ENCODE measurements at regions not wholly inside any gene's neighbourhood (a gene's known extent, or its start where the extent isn't known, plus 50 kb on each side); places are given as distances from the start of the nearest gene placed in this dataset.

- CTCF ChIA-PET: interaction anchor here (0.6 kb wide), 2 partner anchors 177 to 334 kb away, joined by 3 read pairs; no protein-coding TSS in a partner anchor
These were observed 205.1 kb downstream of the PLPP3 start for GRCh38 chr1:56374026-56374974.

DNA sequence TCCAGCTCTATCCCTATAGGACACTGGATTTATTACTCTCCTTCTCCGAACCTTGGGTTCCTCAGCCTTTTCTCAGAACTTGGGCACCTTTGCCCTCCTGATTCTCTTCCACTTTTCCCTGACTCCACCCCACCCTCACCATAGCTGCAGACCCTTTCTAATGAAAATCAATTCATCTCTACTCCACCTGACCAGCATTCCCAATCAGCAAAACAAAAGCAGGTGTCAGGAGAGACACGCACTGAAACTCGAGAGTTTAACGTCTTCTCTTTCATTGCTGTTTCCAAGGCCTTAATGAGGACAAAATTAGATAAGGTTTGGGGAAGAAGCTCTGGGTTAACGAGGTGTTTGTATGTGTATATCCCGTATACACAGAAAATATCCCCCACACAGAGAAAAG lies 208.8 kb downstream of the PLPP3 start:
- no peaks in the 10 kb centered on the region for H3K27me3 ChIP-seq (ENCODE audit: control insufficient read depth, insufficient read depth, low read length)
- H3K27ac ChIP-seq (ENCODE audit: low read depth, low read length): no peak overlapping the region
- no peak for DNase-seq (ENCODE audit: low read depth, low spot score)
- ChIA-PET CTCF (no interaction called here), POLR2A (no interaction called here)
- H3K9me3 ChIP-seq (ENCODE audit: control insufficient read depth, insufficient read depth, low read length): no peaks in the 10 kb centered on the region
- TF ChIP-seq, protein P1, sequence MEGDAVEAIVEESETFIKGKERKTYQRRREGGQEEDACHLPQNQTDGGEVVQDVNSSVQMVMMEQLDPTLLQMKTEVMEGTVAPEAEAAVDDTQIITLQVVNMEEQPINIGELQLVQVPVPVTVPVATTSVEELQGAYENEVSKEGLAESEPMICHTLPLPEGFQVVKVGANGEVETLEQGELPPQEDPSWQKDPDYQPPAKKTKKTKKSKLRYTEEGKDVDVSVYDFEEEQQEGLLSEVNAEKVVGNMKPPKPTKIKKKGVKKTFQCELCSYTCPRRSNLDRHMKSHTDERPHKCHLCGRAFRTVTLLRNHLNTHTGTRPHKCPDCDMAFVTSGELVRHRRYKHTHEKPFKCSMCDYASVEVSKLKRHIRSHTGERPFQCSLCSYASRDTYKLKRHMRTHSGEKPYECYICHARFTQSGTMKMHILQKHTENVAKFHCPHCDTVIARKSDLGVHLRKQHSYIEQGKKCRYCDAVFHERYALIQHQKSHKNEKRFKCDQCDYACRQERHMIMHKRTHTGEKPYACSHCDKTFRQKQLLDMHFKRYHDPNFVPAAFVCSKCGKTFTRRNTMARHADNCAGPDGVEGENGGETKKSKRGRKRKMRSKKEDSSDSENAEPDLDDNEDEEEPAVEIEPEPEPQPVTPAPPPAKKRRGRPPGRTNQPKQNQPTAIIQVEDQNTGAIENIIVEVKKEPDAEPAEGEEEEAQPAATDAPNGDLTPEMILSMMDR (IDR thresholded peaks at IDR 0.05; ENCODE audit: low read depth, low read length): no peak
- H3K4me3 ChIP-seq (ENCODE audit: low read depth, low read length): no peak overlapping the region

More at GRCh38 chr1:56374026-56374974, 205.1 kb downstream of the PLPP3 start:
- no peak for DNase-seq (ENCODE audit: low read depth, low spot score)
- Histone ChIP-seq H3K9me3 (ENCODE audit: control insufficient read depth, insufficient read depth, low read length) (no peaks in the 10 kb centered on the region), H3K27me3 (ENCODE audit: control insufficient read depth, insufficient read depth, low read length) (no peaks in the 10 kb centered on the region), H3K4me3 (ENCODE audit: low read depth, low read length) (no peak overlapping the region), H3K27ac (ENCODE audit: low read depth, low read length) (peak overlapping the region; percentile 59)
- TF ChIP-seq, protein P1 (IDR thresholded peaks at IDR 0.05; ENCODE audit: low read depth, low read length): no peak
- POLR2A ChIA-PET: interaction anchor here (1.0 kb wide), 1 partner anchor 205 kb away, joined by 3 read pairs; the partner anchor contains the start of gene PLPP3

- ChIA-PET POLR2A (no interaction called here), CTCF (interaction anchor here (0.6 kb wide), 1 partner anchor 420 kb away, joined by 3 read pairs; no protein-coding TSS in a partner anchor)
- TF ChIP-seq, protein P1 (IDR thresholded peaks at IDR 0.05; ENCODE audit: low read depth, low read length): no peak
- no peak for DNase-seq (ENCODE audit: low read depth, low spot score)
- no peaks in the 10 kb centered on the region for H3K27me3 ChIP-seq (ENCODE audit: control insufficient read depth, insufficient read depth, low read length)
- H3K27ac ChIP-seq (ENCODE audit: low read depth, low read length): no peak overlapping the region
- no peak overlapping the region for H3K4me3 ChIP-seq (ENCODE audit: low read depth, low read length)
- H3K9me3 ChIP-seq (ENCODE audit: control insufficient read depth, insufficient read depth, low read length): no peaks in the 10 kb centered on the region
These were observed 216.2 kb downstream of the PLPP3 start for GRCh38 chr1:56363007-56363770.

DNA sequence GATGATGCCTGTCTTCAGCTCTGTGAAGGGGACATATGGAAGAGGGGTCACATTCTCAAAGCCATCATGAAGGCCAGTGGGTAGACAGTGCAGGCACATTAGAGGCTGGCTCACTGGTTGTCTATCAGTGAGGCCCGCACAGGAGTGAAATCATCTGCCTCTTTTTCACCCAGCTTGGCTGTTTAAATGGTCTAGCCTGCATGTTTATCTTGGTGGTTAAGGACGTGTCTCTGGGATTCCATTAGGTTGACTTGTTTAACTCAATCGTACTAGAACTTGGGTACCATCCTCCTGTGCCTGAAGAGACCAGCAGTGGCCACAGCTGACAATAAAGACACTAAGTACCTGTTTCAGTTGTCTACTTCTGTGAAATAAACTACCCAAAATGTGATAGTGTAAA lies 219.3 kb downstream of the PLPP3 start:
- POLR2A ChIA-PET: interaction anchor here (0.6 kb wide), 1 partner anchor 160 kb away, joined by 3 read pairs; no protein-coding TSS in a partner anchor
- Histone ChIP-seq H3K9me3 (ENCODE audit: control insufficient read depth, insufficient read depth, low read length) (no peaks in the 10 kb centered on the region), H3K27ac (ENCODE audit: low read depth, low read length) (no peak overlapping the region), H3K4me3 (ENCODE audit: low read depth, low read length) (no peak overlapping the region), H3K27me3 (ENCODE audit: control insufficient read depth, insufficient read depth, low read length) (no peaks in the 10 kb centered on the region)
- TF ChIP-seq, protein P1 (IDR thresholded peaks at IDR 0.05; ENCODE audit: low read depth, low read length): no peak
- CTCF ChIA-PET: no interaction called here
- peak; percentile 41 for DNase-seq (ENCODE audit: low read depth, low spot score)
